Psoas muscle (tissue), 7 donors: ENCODE measurements at regions not wholly inside any gene's neighbourhood (a gene's known extent, or its start where the extent isn't known, plus 50 kb on each side); places are given as distances from the start of the nearest gene placed in this dataset.

Experiments used
- ATAC-seq, 4 donors: fragments of 200-7000 bp; cut with Tn5 transposase; one replicate each; pipeline ENCODE4 v1.9.1; 2020; ENCODE audit warnings: moderate library complexity in 3 of 4, mild to moderate bottlenecking in 2 of 4
- DNase-seq, 2 donors: peaks; one replicate each; pipeline ENCODE4 v3.0.0-alpha.2; 2020
- H3K27ac ChIP-seq: fragments of 200-600 bp; one replicate; pipeline ENCODE4 v1.8.0; 2022
- H3K27me3 ChIP-seq, 3 donors: fragments of 200-600 bp in 1 of 3; one replicate each; pipeline versions ENCODE4 v1.6.1 to v1.8.0; 2013 to 2022; ENCODE audit warnings: low read length in 2 of 3, mild to moderate bottlenecking in 2 of 3, moderate library complexity in 1 of 3; ENCODE audit not compliant: insufficient read depth in 3 of 3
- H3K36me3 ChIP-seq, 2 donors: fragments of 200-600 bp in 1 of 2; one replicate each; pipeline versions ENCODE4 v1.6.1 to v1.8.0; 2013 to 2022; ENCODE audit warnings: low read depth in 1 of 2, mild to moderate bottlenecking in 1 of 2, moderate library complexity in 1 of 2; ENCODE audit not compliant: insufficient read depth in 1 of 2
- H3K4me1 ChIP-seq: fragments of 200-600 bp; one replicate; pipeline ENCODE4 v1.8.0; 2022
- H3K4me3 ChIP-seq: fragments of 200-600 bp; one replicate; pipeline ENCODE4 v1.8.0; 2022; ENCODE audit warnings: mild to moderate bottlenecking
- H3K9me3 ChIP-seq: fragments of 200-600 bp; one replicate; pipeline ENCODE4 v1.8.0; 2022
- CTCF ChIP-seq: fragments of 200-600 bp; IDR thresholded peaks from one replicate; pipeline ENCODE4 v1.8.0; 2022; ENCODE audit warnings: antibody characterized with exemption
- WGBS, 3 donors: extraction: QIAGEN DNeasy Blood & Tissue Kit; methylation state at CpG; one replicate each; pipeline versions ENCODE4 v1.1.6 to v1.1.7; 2013; 5-methylcytosine and 5-hydroxymethylcytosine counted together
- intact Hi-C, 2 donors: fragments of 100-400 bp; cut with DNase I; formaldehyde crosslinking; loops; one replicate each; pipeline versions ENCODE4 v1.11.0 to v1.14.2; 2022
- donor health status: healthy with polysubstance abuse.
- donor health status: DM: no; HTN: no; CAD: no; lungs with moderate emphysema.
- donor health status: Bipolar disorder and iron deficiency.
- donor health status: healthy.
- donor health status: DM: yes; HTN: yes; CAD: no.
- donor health status: DM: no; HTN: no; CAD: no.
- donor health status: DM: yes; HTN: yes; CAD: no.

GRCh38 chr2:190742431-190742830 is 93.5 kb downstream of the NAB1 start:
- Histone ChIP-seq H3K36me3 (no peaks in the 10 kb centered on the region), H3K4me1 (no peaks in the 10 kb centered on the region), H3K27me3 (no peaks in the 10 kb centered on the region), H3K9me3 (no peaks in the 10 kb centered on the region), H3K4me3 (no peak overlapping the region), H3K27ac (no peak overlapping the region)
- no peak for DNase-seq
- intact Hi-C loops = no loop called here
- no peak for TF ChIP-seq CTCF
- ATAC-seq = no peak

- intact Hi-C loops = no loop called here
These were observed 95.2 kb downstream of the NAB1 start for GRCh38 chr2:190744041-190744440.

GRCh38 chr2:190746971-190747761 is 98.3 kb downstream of the NAB1 start:
- Histone ChIP-seq H3K4me3 (no peak overlapping the region), H3K27ac (no peak overlapping the region), H3K36me3 (no peaks in the 10 kb centered on the region), H3K9me3 (no peaks in the 10 kb centered on the region), H3K4me1 (no peaks in the 10 kb centered on the region), H3K27me3 (no peaks in the 10 kb centered on the region)
- ATAC-seq (no peak), DNase-seq (no peak)
- no peak for TF ChIP-seq CTCF
- intact Hi-C loops = no loop called here
- WGBS, 3 donors = 40 to 55% (median 43%) methylated on average over 3 of the region's 3 CpGs

More at GRCh38 chr2:190744041-190744440, 95.2 kb downstream of the NAB1 start:
- no peak overlapping the region for H3K4me3 ChIP-seq
- H3K27me3 ChIP-seq = no peaks in the 10 kb centered on the region
- TF ChIP-seq CTCF = no peak
- no peak overlapping the region for H3K27ac ChIP-seq
- no peak for ATAC-seq
- DNase-seq = no peak
- 28 to 45% (median 36%) methylated on average over 2 of the region's 2 CpGs for WGBS, 3 donors
- H3K36me3 ChIP-seq = no peaks in the 10 kb centered on the region
- H3K4me1 ChIP-seq = no peaks in the 10 kb centered on the region
- H3K9me3 ChIP-seq = no peaks in the 10 kb centered on the region

- intact Hi-C loops = no loop called here
- no peak for DNase-seq
- no peak for TF ChIP-seq CTCF
- ATAC-seq = no peak
- H3K36me3 ChIP-seq = no peaks in the 10 kb centered on the region
- H3K4me3 ChIP-seq = no peak overlapping the region
- WGBS, 3 donors = 90 to 95% (median 91%) methylated on average over 3 of the region's 3 CpGs
- H3K27ac ChIP-seq = no peak overlapping the region
- no peaks in the 10 kb centered on the region for H3K4me1 ChIP-seq
- H3K9me3 ChIP-seq = peaks cover 9% of the 10 kb centered on the region
- no peaks in the 10 kb centered on the region for H3K27me3 ChIP-seq
These were observed 100.1 kb downstream of the NAB1 start for GRCh38 chr2:190748966-190749365.
